ENCODE measurements at regions not wholly inside any gene's neighbourhood (a gene's known extent, or its start where the extent isn't known, plus 50 kb on each side); places are given as distances from the start of the nearest gene placed in this dataset.

- DNase-seq: no peak
Observed at GRCh38 chr1:37393173-37394120, 80.9 kb upstream of the ZC3H12A start.

- DNase-seq: no peak
Observed at GRCh38 chr1:37394574-37395464, 79.6 kb upstream of the ZC3H12A start.

- no peak for DNase-seq
Observed at GRCh38 chr1:37398096-37398495, 76.3 kb upstream of the ZC3H12A start.

GRCh38 chr1:37399205-37399604 is 75.2 kb upstream of the ZC3H12A start:
- DNase-seq: no peak

- DNase-seq: no peak
Observed at GRCh38 chr1:37399830-37400464, 74.4 kb upstream of the ZC3H12A start.

- no peak for DNase-seq
Observed at GRCh38 chr1:37400466-37401225, 73.7 kb upstream of the ZC3H12A start.

GRCh38 chr1:37403166-37403565 is 71.2 kb upstream of the ZC3H12A start:
- DNase-seq: no peak

- DNase-seq: no peak
Observed at GRCh38 chr1:37404711-37405110, 69.7 kb upstream of the ZC3H12A start.

GRCh38 chr1:37410105-37410504 is 64.3 kb upstream of the ZC3H12A start:
- no peak for DNase-seq

- DNase-seq: no peak
Observed at GRCh38 chr1:37410815-37411214, 63.6 kb upstream of the ZC3H12A start.

- no peak for DNase-seq
Observed at GRCh38 chr1:37415611-37416244, 58.7 kb upstream of the ZC3H12A start.

- DNase-seq: no peak
Observed at GRCh38 chr1:37420456-37420855, 53.9 kb upstream of the ZC3H12A start.

GRCh38 chr1:37423810-37424209 is 50.6 kb upstream of the ZC3H12A start:
- DNase-seq: no peak

GRCh38 chr1:37424523-37424922 is 49.9 kb upstream of the ZC3H12A start:
- no peak for DNase-seq
